Ishikawa (cell line): ENCODE measurements at regions not wholly inside any gene's neighbourhood (a gene's known extent, or its start where the extent isn't known, plus 50 kb on each side); places are given as distances from the start of the nearest gene placed in this dataset.

ENCODE experiments used
- CEBPB ChIP-seq: IDR thresholded peaks from 2 replicates; pipeline ENCODE4 v1.6.1; 2012
- CREB1 ChIP-seq: IDR thresholded peaks from 2 replicates; pipeline ENCODE4 v1.6.1; 2012; ENCODE audit warnings: low read depth
- EGR1 ChIP-seq: IDR thresholded peaks from 2 replicates; pipeline ENCODE4 v1.6.1; 2012
- EP300 ChIP-seq: IDR thresholded peaks from 2 replicates; pipeline ENCODE4 v1.6.1; 2012; ENCODE audit warnings: borderline replicate concordance
- FOXM1 ChIP-seq: IDR thresholded peaks from 2 replicates; pipeline ENCODE4 v1.6.1; 2012; ENCODE audit warnings: low read depth, borderline replicate concordance
- MAX ChIP-seq: IDR thresholded peaks from 2 replicates; pipeline ENCODE4 v1.6.1; 2012
- NFIC ChIP-seq: IDR thresholded peaks from 2 replicates; pipeline ENCODE4 v1.6.1; 2012
- RAD21 ChIP-seq: IDR thresholded peaks from 2 replicates; pipeline ENCODE4 v1.6.1; 2012; ENCODE audit warnings: low read depth
- REST ChIP-seq: IDR thresholded peaks from 2 replicates; pipeline ENCODE4 v1.6.1; 2012; ENCODE audit warnings: low read depth, mild to moderate bottlenecking
- TAF1 ChIP-seq: IDR thresholded peaks from 2 replicates; pipeline ENCODE4 v1.6.1; 2012; ENCODE audit warnings: low read depth, mild to moderate bottlenecking
- TCF12 ChIP-seq: IDR thresholded peaks from 2 replicates; pipeline ENCODE4 v1.6.1; 2012; ENCODE audit warnings: low read depth
- TEAD4 ChIP-seq: IDR thresholded peaks from 2 replicates; pipeline ENCODE4 v1.6.1; 2012
- USF1 ChIP-seq: IDR thresholded peaks from 2 replicates; pipeline ENCODE4 v1.6.1; 2012
- YY1 ChIP-seq: IDR thresholded peaks from 2 replicates; pipeline ENCODE4 v1.6.1; 2012; ENCODE audit warnings: low read depth
- ZBTB7A ChIP-seq: IDR thresholded peaks from 2 replicates; pipeline ENCODE4 v1.6.1; 2012; ENCODE audit warnings: low read depth

GRCh38 chr14:101669629-101670028 lies 91.9 kb upstream of the PPP2R5C start:
- no peak for TF ChIP-seq TEAD4
- no peak for TF ChIP-seq EP300
- TF ChIP-seq NFIC, result no peak
- no peak for TF ChIP-seq CEBPB
- no peak for TF ChIP-seq MAX
- TF ChIP-seq EGR1, result no peak
- no peak for TF ChIP-seq YY1
- TF ChIP-seq TAF1, result no peak
- no peak for TF ChIP-seq ZBTB7A
- TF ChIP-seq USF1, result no peak
- TF ChIP-seq REST, result no peak
- TF ChIP-seq TCF12, result no peak
- no peak for TF ChIP-seq CREB1
- TF ChIP-seq FOXM1, result no peak
- TF ChIP-seq RAD21, result no peak

- TF ChIP-seq NFIC (no peak), EGR1 (no peak), RAD21 (no peak), TCF12 (no peak), TAF1 (no peak), REST (no peak), ZBTB7A (no peak), EP300 (no peak)
Observed at GRCh38 chr14:101673873-101674272, 87.6 kb upstream of the PPP2R5C start.

GRCh38 chr14:101681795-101682194 lies 79.7 kb upstream of the PPP2R5C start:
- TF ChIP-seq CEBPB, result no peak
- no peak for TF ChIP-seq CREB1
- TF ChIP-seq EGR1, result no peak
- TF ChIP-seq USF1, result no peak
- no peak for TF ChIP-seq TAF1
- no peak for TF ChIP-seq ZBTB7A
- TF ChIP-seq NFIC, result no peak
- TF ChIP-seq TEAD4, result no peak
- TF ChIP-seq FOXM1, result no peak

GRCh38 chr14:101683365-101683764 lies 78.1 kb upstream of the PPP2R5C start:
- TF ChIP-seq EGR1 (no peak), ZBTB7A (no peak), TEAD4 (no peak), FOXM1 (no peak), CREB1 (no peak), TAF1 (no peak), TCF12 (no peak), YY1 (no peak), REST (no peak), CEBPB (no peak), MAX (no peak), NFIC (no peak), RAD21 (no peak)
